ENCODE measurements at regions not wholly inside any gene's neighbourhood (a gene's known extent, or its start where the extent isn't known, plus 50 kb on each side); places are given as distances from the start of the nearest gene placed in this dataset.

- Histone ChIP-seq H3K27ac (ENCODE audit: low read depth in 1 of 2, low read length in 2 of 2) (no peak overlapping the region), H3K4me1 (ENCODE audit: control insufficient read depth in 4 of 4, insufficient read depth in 4 of 4, low read length in 3 of 4) (no peaks in the 10 kb centered on the region), H3K9me3 (ENCODE audit: control insufficient read depth in 4 of 4, low read length in 3 of 4) (no peaks in the 10 kb centered on the region), H3K27me3 (ENCODE audit: control insufficient read depth in 4 of 4, insufficient read depth in 4 of 4, low read length in 3 of 4) (peaks cover 0 to 5% (median 0%) of the 10 kb centered on the region in 4 donors), H3K36me3 (ENCODE audit: control insufficient read depth in 4 of 4, insufficient read depth in 3 of 4, low read depth in 1 of 4, low read length in 3 of 4) (no peaks in the 10 kb centered on the region), H3K4me3 (ENCODE audit: low read depth in 1 of 3, low read length in 3 of 3) (no peak overlapping the region), H3K9ac (ENCODE audit: low read depth in 1 of 2, low read length in 2 of 2) (no peak overlapping the region)
- TF ChIP-seq JUND (IDR thresholded peaks at IDR 0.05), result no peak
- TF ChIP-seq EGR1 (IDR thresholded peaks at IDR 0.05; ENCODE audit: low read depth in 2 of 2), result no peak
- no peak for TF ChIP-seq RAD21 (IDR thresholded peaks at IDR 0.05)
- TF ChIP-seq HNF4A (conservative IDR thresholded peaks at IDR 0.05), result no peak
- DNase-seq (ENCODE audit: low spot score), result no peak
Measured at GRCh38 chr11:115740324-115740723, 236.1 kb upstream of the CADM1 start.

DNA sequence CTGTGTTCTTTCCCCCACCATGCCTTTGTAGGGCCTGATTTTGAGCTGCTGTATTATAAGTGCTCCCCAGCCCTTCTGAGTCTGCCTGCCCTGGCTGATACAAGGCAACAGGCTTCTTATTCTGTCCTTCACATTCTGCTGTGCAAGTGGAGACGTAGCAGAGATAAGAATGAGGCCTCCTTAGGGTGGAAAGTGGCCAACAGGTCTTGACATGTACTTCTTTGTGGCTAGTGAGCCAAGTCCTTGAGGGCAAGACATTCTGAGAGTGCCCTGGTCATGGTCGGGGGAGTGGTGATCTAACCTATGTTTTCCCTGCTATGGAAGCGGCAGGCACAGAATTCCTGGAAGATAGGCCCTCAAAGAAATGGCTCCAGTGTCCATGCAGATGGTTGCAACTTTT lies 235.7 kb upstream of the CADM1 start:
- WGBS, result 90% methylated on average over 3 of the region's 3 CpGs
- Histone ChIP-seq H3K4me1 (ENCODE audit: control insufficient read depth in 4 of 4, insufficient read depth in 4 of 4, low read length in 3 of 4) (no peaks in the 10 kb centered on the region), H3K9ac (ENCODE audit: low read depth in 1 of 2, low read length in 2 of 2) (no peak overlapping the region), H3K36me3 (ENCODE audit: control insufficient read depth in 4 of 4, insufficient read depth in 3 of 4, low read depth in 1 of 4, low read length in 3 of 4) (no peaks in the 10 kb centered on the region), H3K4me3 (ENCODE audit: low read depth in 1 of 3, low read length in 3 of 3) (no peak overlapping the region), H3K9me3 (ENCODE audit: control insufficient read depth in 4 of 4, low read length in 3 of 4) (no peaks in the 10 kb centered on the region), H3K27ac (ENCODE audit: low read depth in 1 of 2, low read length in 2 of 2) (no peak overlapping the region), H3K27me3 (ENCODE audit: control insufficient read depth in 4 of 4, insufficient read depth in 4 of 4, low read length in 3 of 4) (peaks cover 0 to 5% (median 0%) of the 10 kb centered on the region in 4 donors)
- TF ChIP-seq FOXA2 (IDR thresholded peaks at IDR 0.05) (no peak), JUND (IDR thresholded peaks at IDR 0.05) (no peak), TAF1 (conservative IDR thresholded peaks at IDR 0.05) (no peak), REST (IDR thresholded peaks at IDR 0.05) (no peak), HNF4G (IDR thresholded peaks at IDR 0.05) (no peak), FOXA1 (IDR thresholded peaks at IDR 0.05) (no peak), YY1 (IDR thresholded peaks at IDR 0.05) (no peak), RAD21 (IDR thresholded peaks at IDR 0.05) (no peak), MAX (IDR thresholded peaks at IDR 0.05) (no peak), SP1 (IDR thresholded peaks at IDR 0.05) (no peak), GABPA (IDR thresholded peaks at IDR 0.05 in 1 of 2, conservative IDR thresholded peaks at IDR 0.05 in 1 of 2) (no peak), NR2F2 (IDR thresholded peaks at IDR 0.05) (no peak), EGR1 (IDR thresholded peaks at IDR 0.05; ENCODE audit: low read depth in 2 of 2) (no peak), RXRA (IDR thresholded peaks at IDR 0.05) (no peak), HNF4A (conservative IDR thresholded peaks at IDR 0.05) (no peak)
- TF ChIP-seq, protein P1, sequence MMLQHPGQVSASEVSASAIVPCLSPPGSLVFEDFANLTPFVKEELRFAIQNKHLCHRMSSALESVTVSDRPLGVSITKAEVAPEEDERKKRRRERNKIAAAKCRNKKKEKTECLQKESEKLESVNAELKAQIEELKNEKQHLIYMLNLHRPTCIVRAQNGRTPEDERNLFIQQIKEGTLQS (IDR thresholded peaks at IDR 0.05), result no peak
- TF ChIP-seq, protein P2, sequence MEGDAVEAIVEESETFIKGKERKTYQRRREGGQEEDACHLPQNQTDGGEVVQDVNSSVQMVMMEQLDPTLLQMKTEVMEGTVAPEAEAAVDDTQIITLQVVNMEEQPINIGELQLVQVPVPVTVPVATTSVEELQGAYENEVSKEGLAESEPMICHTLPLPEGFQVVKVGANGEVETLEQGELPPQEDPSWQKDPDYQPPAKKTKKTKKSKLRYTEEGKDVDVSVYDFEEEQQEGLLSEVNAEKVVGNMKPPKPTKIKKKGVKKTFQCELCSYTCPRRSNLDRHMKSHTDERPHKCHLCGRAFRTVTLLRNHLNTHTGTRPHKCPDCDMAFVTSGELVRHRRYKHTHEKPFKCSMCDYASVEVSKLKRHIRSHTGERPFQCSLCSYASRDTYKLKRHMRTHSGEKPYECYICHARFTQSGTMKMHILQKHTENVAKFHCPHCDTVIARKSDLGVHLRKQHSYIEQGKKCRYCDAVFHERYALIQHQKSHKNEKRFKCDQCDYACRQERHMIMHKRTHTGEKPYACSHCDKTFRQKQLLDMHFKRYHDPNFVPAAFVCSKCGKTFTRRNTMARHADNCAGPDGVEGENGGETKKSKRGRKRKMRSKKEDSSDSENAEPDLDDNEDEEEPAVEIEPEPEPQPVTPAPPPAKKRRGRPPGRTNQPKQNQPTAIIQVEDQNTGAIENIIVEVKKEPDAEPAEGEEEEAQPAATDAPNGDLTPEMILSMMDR (IDR thresholded peaks at IDR 0.05; ENCODE audit: low read depth, low read length, missing input control), result no peak
- DNase-seq (ENCODE audit: low spot score), result no peak
